Stomach (tissue), 4 donors: ENCODE measurements at regions not wholly inside any gene's neighbourhood (a gene's known extent, or its start where the extent isn't known, plus 50 kb on each side); places are given as distances from the start of the nearest gene placed in this dataset.

ENCODE experiments used
- EP300 ChIP-seq: sonication (generic); formaldehyde crosslinking; IDR thresholded peaks from one replicate; pipeline ENCODE4 v1.6.1; 2017; ENCODE audit warnings: antibody characterized with exemption
- POLR2A ChIP-seq, 4 donors: fragments of 450-650 bp; IDR thresholded peaks; one replicate each; pipeline ENCODE4 v1.6.1; 2016; ENCODE audit warnings: antibody characterized with exemption in 4 of 4, control low read depth in 2 of 4, mild to moderate bottlenecking in 1 of 4, moderate library complexity in 1 of 4
- POLR2AphosphoS5 ChIP-seq, 3 donors: sonication (generic); formaldehyde crosslinking; IDR thresholded peaks; one replicate each; pipeline ENCODE4 v1.6.1; 2016; ENCODE audit warnings: antibody characterized with exemption in 3 of 3
- TF ChIP-seq, protein P1 (sequence below), 7 experiments: fragments of 450-650 bp in 4 of 7; fragments of 200-600 bp in 3 of 7; sonication (generic) in 3 of 7; IDR thresholded peaks; one replicate each; pipeline ENCODE4 v1.5.1; 2016 to 2019; ENCODE audit warnings: antibody characterized with exemption in 7 of 7, control low read depth in 2 of 7, mild to moderate bottlenecking in 1 of 7

DNA sequence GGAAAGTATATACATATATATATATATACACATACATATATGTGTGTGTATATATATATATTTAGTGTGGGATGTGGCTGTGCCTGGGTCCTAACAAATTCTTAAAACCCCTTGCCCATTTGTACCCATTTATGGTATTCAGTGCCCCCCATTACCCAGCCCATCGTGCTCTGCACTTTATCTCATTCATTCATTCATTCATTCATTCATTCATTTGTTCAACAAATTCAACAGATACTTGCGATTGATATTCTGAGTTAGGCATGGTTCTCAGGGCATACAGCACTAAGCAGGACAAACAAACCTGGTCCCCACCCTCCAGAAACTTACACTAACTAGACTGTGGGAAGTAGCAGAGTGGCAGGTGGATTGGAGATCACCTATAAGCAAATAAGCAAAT, 56.6 kb upstream of the LMO2 start:
- TF ChIP-seq, protein P1, sequence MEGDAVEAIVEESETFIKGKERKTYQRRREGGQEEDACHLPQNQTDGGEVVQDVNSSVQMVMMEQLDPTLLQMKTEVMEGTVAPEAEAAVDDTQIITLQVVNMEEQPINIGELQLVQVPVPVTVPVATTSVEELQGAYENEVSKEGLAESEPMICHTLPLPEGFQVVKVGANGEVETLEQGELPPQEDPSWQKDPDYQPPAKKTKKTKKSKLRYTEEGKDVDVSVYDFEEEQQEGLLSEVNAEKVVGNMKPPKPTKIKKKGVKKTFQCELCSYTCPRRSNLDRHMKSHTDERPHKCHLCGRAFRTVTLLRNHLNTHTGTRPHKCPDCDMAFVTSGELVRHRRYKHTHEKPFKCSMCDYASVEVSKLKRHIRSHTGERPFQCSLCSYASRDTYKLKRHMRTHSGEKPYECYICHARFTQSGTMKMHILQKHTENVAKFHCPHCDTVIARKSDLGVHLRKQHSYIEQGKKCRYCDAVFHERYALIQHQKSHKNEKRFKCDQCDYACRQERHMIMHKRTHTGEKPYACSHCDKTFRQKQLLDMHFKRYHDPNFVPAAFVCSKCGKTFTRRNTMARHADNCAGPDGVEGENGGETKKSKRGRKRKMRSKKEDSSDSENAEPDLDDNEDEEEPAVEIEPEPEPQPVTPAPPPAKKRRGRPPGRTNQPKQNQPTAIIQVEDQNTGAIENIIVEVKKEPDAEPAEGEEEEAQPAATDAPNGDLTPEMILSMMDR (IDR thresholded peaks at IDR 0.05), result no peak
- TF ChIP-seq POLR2A (IDR thresholded peaks at IDR 0.05), result no peak
- TF ChIP-seq EP300, result no peak
- no peak for TF ChIP-seq POLR2AphosphoS5 (IDR thresholded peaks at IDR 0.05)
